Effector CD4-positive, alpha-beta T cell (primary cell): ENCODE measurements at regions not wholly inside any gene's neighbourhood (a gene's known extent, or its start where the extent isn't known, plus 50 kb on each side); places are given as distances from the start of the nearest gene placed in this dataset.

ENCODE experiments used
- DNase-seq: peaks from one replicate; pipeline ENCODE4 v3.0.0-alpha.2; 2020

DNA sequence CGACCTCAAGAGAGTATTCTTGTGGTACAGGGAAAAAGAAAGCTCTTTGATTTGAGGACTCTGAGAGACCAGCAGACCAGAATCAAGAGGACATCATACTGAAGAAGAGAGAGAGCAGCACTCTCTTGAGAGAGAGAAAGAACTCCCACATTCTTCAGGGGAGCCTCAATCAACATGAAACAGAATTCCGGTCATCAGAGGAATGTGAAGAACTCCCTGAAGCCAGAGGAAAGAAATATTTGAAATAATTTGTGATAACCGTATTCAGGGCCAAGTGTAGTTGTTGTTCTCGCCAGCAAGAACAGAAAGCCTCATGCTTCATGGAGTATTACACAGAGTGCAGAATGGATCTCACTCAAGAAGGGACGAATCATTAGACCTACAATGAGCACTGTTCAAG, 363.8 kb upstream of the TMEM132C start:
- DNase-seq, result no peak

DNA sequence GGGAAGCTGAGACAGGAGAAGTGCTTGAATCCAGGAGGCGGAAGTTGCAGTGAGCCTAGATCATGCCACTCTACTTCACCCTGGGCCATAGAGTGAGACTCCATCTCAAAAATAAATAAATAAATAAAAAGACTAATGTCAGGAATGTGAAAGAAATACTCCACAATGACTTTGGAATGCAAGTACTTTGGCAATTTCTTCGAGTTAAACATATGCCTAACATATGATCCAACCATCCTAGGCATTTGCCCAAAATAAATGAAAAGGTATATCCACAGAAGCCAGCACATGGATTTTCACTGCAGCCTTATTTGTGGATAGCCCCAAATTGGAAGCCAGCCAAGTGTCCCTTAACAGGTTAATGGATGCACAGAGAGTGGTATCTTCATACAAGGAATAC, 357.9 kb upstream of the TMEM132C start:
- no peak for DNase-seq

DNA sequence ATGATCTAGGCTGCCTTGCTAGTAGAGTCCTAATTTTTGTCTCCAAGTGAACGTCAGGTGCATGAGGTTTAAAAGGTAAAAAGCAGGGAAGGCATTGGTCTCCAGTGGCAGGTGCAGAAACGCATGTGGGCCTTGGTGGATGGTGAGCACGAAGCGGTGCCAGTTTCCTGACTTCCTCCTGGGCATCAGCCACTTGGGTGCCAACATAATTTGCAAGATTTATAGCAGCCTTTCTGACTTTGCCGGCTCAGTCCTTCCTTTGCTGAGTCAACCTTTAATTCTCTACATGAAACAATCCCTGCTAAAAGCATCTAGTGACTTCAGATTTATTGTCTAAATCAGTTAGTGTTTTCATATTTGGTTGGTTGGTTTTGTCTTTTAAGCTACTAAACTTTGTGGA, 355.7 kb upstream of the TMEM132C start:
- no peak for DNase-seq

DNA sequence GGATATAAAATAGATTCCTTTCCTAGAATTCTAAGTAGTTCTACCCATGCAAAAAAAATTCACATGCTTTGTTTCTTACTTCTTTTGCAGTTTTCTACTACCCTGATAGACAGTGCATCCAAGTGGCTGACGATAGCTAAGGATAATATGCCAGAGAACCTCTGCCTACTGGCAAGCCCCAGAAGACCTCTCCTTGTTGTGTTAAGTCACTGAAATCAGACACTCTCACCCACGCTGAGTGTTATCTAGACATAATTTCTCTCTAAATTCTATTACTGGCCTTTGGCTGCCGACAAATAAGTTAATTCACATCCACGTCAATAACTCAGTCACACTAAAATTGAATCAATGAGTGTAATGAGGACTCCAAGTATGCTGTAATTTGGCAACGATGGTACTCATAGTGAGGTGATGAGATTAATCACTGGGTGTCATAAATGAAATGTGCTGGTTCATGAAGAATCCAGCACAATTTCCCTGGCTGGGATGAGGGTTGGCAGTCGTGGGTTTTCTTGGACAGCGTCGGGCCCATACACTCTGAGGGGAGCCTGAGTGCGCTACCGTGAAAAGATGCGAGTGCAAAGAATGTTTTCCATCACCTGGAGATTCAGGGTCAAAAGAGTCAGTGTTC, 354.8 kb upstream of the TMEM132C start:
- DNase-seq, result no peak

DNA sequence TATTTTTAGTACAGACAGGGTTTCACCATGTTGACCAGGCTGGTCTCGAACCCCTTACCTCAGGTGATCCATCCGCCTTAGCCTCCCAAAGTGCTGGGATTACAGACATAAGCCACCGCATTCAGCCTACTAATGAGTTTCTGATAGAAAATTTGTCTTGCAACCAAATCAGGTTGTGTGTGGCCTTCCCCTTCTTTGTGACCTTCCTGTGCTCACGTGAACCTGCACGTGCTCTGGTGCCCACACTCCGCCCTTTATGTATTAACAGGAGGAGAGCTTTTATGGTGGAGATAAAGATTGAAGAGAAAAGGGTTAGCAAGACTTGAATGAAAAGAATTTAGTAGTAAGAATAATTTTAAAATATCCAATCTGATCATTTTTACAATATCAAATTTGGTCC, 343.5 kb upstream of the TMEM132C start:
- DNase-seq, result no peak

DNA sequence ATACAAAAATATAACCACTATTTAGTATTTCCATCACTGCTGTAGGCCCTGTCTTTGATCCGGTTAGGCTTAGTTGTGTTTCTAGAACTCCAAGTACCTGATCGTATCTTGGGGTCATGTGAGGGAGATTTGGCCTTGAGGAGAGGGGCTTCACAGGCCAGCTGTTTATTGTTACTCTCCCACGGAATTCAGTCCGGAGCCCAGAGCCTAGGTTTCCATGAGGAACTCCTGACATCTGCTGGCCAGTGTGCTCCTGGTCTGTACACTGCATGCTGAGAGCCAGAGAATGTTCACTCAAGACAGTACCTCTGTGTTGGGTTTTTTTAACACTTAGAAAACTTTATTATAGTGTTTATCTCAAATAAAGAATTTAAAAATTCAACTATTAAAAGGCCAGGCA, 341.0 kb upstream of the TMEM132C start:
- no peak for DNase-seq

DNA sequence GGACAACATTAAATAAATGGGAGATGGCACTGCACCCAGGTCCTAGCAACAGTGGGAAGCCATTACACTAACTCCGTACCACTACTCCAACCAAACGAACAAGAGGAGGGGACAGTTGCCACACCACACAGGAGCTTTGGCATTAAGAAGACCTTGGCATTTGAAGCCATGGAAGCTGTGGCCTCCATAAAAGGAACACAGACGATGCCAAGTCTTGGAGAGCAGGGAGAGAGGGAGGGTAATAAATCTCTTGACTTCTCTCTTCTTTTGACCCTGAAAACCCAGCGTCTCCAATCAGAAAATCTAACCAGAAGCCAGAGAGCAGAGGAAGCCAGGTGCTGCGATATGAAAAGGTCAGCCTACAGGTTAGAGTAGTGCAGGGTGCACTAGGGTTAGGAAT, 338.8 kb upstream of the TMEM132C start:
- no peak for DNase-seq

DNA sequence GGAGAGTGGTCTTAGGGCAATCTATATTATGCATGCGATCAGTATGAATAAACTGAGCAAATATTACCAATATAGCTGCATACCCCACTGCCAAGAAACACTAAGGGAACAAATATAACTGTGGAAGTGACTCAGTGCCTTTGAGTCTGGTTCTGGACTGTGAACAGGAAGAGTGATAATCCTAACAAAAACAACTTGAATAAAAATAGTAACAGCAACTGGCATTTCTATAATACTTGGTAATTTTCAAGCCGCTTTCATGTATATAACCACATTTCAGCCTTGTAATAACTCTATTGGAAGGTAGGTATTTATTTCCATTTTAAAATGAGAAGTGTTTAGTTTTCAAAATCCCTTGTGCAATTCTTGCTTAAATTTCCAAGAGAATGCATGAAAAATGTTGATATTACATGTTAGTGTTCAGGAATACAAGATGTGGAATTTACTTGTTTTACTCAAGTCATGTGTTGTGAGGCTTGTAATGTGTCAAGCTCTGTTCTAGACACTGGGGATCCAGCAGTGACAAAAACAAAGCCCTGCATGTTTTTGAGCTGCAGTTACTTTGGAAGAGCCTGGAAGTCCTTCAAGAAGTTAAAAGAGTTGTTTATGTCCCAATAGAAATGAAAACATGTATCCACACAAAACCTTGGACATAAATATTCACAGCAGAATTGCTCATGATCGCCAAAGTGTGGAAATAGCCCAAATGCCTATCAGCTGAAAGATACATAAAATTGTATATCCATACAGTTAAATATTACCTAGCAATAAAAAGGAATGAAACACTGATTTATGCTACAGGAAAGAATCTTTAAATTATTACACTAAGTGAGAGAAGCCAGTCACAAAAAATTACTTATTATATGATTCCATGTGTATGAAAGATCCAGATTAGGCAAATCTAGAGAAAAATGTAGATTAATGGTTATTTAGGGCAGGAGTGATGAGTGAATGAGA, 338.1 kb upstream of the TMEM132C start:
- DNase-seq, result no peak

DNA sequence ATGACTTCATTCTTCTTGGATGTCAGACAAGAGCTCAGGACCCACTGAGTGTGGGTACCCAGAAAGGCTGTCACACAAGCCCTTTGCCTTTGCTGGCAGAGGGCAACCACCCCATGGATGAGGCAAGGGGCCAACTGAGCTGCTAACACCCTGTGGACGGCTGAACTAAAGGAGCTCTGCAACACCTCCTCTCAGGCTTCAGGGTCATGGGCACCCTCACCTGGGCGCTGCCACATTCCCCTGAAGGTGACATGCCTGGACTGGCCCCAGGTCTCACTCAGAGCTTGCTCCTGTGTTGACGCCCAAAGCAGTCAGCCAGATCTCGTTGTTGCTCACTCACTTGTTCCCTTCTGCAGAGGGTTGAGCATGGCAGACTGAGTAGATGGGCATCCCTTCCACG, 336.8 kb upstream of the TMEM132C start:
- DNase-seq, result no peak

DNA sequence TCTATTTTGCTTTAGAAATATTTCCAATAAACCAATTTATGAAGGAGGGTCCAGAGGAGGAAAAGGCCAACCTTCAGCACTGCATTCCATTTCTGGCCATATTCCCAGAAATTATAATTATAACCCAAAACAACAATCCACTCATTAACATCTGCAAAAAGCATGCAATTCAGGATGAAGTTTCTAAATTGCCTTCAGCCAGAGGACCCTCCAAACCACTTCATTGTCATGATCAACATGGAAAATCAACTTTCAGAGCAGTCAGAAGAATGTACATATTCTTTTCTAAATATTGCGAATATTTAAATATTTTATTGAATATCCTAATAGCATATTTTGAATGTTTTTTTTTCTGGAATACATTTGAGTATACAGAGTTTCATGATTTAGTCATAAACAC, 332.6 kb upstream of the TMEM132C start:
- no peak for DNase-seq

DNA sequence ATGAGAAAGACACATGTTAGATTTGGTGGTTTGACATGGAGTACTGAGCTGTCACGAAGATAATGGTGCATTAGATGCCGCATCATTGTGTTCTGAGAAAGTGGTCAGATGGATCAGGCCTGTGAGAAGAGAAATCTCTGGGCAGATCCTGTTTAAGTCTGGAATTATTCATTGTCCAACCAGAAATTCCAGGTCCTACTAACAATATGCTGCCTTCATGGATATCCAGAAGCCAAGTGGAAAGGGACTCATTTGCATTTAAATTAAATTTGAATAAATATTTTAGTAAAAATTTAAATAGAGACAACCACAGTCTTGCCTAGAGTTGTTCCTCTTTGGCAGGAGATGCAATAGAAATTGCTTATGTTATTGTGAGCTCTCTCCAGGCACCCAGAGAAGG, 330.5 kb upstream of the TMEM132C start:
- DNase-seq, result no peak

DNA sequence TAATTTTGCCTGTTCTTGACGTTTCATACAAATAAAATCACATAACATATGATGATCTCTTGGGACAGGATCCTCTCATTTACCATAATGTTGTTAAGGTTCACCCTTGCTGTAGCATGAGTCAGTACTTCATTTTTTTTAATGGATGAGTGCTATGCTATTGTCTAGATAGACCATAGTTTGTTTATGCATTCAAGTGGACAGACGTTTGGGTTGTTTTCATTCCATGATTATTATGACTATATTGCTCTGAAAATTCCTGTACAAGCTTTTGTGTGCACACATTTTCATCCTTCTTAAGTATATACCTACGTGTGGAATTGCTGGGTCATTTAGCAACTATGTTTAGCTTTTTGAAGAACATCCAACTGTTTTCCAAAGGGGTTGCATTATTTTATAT, 325.6 kb upstream of the TMEM132C start:
- no peak for DNase-seq

DNA sequence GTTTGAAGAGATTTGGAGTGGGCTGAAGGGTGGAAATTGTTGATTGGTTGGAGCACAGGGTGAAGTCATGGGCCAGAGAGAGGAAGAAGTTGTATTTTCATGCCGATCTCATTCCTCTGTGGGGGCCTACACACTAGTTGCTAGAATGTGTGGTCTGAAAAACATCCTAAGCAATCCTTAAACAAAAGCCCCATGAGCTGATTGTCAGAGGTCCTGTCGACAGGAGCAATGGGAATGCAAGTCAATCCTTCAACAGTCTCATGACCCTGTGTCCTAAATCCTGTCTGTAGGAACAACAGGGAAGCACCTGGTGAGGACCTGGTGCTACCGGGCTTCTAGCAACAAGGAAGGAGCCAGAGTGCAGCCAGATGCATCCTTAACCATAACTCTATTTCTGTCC, 324.0 kb upstream of the TMEM132C start:
- no peak for DNase-seq

DNA sequence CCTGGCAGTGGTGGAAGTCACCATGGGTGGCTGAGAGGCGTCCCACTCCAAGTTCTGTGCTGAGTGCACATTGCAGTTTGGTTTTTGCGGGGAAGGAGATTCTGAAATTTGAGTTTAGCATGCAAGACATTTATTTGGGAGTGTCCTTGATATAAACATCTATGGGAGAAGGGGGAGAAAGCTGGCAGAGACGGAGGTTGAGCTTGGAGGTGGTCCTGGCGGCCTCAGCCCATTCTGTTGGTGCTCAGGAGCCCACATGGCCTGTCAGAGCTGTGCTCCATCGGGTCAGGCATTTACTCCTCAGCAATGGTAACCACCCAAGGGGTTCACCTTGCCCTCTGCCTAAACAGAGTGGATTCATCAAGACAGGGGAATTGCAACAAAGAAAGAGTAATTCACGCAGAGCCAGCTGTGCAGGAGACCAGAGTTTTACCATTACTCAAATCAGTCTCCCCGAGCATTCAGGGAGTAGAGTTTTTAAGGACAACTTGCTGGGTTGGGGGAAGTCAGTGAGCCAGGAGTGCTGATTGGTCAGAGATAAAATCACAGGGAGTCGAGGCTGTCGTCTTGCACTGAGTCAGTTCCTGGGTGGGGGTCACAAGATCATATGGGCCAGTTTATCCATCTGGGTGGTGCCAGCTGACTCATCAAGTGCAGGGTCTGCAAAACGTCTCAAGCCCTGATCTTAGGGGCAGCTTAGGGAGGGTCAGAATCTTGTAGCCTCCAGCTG, 323.3 kb upstream of the TMEM132C start:
- DNase-seq, result no peak

DNA sequence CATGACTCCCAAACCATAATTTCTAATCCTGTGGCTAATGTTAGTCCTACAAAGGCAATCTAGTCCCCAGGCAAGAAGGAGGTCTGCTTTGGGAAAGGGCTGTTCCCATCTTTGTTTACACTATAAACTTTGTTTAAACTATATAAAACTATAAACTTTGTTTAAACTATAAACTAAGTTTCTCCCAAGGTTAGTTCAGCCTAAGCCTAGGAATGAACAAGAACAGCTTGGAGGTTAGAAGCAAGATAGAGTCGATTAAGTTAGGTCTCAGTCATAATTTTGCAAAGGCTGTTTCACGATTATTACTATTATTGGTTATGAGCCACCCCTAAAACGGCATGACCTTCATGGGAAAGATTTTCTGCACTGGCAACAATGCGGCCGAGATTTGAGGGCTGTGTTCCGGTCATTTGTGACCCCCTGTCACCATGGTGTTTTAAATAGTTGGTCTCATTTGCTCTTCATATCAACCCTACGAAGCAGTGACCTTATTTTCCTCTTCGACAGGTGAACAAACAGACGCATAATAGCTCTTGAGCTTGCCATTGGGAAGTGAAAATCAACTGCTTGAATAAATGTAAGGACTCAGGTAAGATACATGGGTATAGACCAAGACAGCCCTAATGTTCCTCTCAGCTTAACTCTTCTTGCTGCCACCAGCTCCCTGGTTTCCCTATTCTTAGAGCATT, 322.6 kb upstream of the TMEM132C start:
- DNase-seq, result no peak

DNA sequence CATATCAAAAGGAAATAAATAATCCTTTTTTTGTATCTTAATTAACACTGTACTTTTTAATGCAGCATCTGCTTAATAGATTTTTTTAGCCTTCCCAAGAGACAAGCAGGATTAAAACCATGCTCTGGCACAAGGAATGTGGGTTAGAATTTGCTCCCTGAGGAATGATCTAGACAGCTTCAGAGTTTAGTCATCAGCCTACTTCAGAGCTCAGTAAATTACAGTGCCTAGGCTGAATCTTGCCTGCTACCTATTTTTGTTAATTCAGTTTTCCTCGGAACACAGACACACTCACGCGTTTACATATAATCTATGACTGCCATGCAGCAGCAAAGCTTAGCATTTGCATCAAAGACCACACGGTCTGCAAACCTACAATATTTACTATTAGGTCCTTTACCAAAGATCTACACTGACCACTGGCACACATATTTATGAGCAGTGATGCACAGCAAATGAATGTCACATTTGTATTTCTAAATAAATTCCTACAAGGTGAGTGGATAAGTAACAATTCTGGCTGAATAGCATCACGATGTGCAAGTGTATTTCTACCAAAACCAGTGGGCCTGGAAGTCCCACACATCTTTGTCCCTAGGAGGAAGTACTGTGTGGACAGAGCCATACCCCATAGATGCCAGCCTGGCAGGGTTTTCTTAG, 309.8 kb upstream of the TMEM132C start:
- no peak for DNase-seq

DNA sequence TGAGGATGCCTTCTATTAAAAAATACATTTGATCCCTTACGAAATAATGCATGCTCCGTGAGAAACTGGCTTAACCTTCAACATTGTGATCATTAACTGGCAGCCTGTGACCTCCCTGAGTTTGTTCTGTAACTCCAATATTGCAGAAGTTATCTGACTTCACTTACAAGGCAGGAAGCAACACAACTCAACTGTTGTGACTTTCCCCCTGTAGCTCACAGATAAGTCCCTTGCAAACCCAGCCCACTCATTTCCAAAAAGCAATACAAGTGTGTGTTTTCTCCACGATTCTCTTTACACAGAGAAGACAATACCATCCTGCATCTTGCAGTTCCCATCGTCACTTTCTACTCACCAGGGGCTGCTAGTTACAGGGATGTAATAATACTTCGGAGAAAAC, 304.7 kb upstream of the TMEM132C start:
- no peak for DNase-seq

DNA sequence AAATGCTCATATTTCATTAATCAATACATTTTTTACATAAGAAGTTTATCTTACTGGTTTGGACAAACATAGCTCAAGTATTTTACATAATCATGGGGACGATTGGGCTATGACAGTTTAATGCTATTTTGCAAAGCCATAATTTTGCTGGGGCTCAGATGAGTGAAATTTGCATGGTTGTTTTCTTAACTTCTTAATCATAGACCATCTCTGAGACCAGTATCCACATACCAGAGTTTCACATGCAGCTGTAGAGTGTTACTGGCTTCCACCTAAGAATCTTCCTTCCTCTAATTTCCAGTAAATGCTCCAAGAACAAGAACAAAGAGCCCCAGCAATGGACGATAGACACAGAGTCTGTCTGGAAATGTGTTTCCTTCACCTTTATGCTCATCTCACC, 303.0 kb upstream of the TMEM132C start:
- DNase-seq, result no peak

DNA sequence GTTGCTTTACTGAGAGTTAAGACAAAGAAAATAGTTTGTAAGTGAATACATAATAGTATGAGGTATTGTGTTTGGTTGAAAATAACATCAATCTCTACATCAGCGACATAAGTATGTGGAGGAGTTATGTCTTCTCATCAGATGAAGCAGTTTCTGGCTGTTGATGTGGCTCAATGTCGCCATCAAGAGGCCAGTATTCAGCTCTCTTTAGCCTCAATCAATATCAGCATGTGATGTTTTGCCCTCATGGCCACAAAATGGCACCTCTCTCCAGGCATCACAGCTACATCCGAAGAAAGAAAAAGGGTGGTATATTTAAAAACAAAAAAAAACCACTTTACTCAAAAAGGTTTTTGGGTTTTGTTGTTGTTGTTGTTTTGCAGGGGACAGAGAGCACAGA, 302.3 kb upstream of the TMEM132C start:
- DNase-seq, result no peak

DNA sequence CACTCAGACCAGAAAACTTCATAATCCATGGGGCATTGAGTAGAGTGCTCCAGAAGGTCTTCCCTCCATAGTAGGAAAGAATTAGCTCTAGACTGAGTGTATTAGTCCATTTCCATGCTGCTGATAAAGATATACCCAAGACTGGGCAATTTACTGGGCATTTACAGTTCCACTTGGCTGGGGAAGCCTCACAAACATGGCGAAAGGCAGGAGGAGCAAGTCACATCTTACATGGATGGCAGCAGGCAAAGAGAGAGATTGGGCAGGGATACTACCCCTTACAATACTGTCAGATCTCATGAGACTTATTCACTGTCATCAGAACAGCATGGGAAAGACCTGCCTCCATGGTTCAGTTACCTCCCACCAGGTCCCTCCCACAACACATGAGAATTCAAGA, 300.6 kb upstream of the TMEM132C start:
- no peak for DNase-seq

DNA sequence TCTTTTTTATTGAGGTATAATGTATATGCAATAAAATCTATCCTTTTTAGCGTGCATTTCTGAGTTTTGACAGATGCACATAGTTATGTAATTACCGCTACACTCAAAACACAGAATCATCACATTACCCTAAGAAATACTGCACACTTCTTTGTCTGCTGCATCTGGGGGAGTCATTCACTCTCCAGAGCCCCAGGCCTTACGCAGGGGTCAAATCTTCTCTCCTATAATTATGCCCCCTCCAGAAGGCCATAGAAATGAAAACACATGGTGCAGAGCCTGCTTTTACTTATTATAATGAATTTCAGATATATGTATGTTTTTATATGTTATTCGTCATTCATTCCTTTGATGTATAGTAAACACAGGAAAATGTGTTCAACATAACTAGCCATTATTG, 296.5 kb upstream of the TMEM132C start:
- no peak for DNase-seq

DNA sequence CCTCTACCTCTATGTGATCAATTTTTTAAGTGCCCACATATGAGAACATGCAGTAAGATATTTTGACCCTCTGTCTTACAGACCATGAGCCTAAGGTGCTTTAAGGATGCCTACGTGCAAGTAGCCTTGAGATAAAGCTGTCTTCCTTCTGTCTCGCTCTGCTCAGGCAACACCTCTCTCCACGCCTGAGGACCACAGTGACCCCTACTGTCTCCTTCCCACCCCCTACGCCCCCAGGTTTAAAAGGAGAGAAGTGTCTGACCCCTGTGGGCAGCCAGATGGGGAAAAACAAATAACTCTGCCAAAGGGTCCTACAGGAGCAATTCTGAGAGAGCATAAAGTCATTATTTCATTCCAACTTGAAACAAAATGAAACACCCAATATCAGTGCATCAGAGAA, 286.4 kb upstream of the TMEM132C start:
- no peak for DNase-seq

DNA sequence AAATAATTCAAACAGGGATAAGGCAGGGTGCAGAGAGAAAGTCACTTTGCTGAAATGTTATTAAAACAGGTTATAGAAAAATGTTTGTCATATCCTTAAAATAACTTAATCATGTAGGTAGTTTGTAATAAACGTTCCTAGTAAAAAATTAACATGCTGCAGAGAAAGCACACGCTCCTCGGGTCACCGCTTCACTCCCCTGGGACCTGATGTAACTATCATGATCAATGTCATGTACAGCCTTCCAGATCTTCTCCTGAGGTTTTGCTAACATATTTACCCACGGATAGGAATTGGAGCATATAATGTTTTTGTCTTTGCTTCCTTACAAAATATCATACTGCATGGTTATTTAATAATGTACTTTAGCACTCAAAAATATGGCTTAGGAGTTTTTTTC, 285.1 kb upstream of the TMEM132C start:
- no peak for DNase-seq
